ENCODE measurements at regions not wholly inside any gene's neighbourhood (a gene's known extent, or its start where the extent isn't known, plus 50 kb on each side); places are given as distances from the start of the nearest gene placed in this dataset.

DNA sequence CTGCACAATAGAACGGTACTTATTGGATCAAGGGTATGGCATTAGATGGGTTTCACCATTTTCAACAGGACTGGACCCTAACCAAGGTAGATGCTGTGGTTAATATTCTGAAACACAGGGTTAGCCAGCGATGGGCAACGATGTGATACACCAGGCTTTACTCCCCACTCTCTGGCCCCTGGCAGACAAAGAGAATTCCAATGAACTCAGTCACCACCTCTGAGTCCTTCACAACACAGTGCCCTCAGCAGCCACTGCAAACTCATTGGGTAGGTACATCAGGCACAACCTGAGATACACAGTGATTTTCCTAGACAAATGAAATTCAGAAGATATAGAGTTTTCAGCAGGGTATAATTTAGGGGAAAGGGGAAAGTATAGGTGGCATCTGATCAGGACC is 634.5 kb downstream of the ZEB2 start:
- no peak for TF ChIP-seq POLR2A (IDR thresholded peaks at IDR 0.05)
- TF ChIP-seq, protein P1, sequence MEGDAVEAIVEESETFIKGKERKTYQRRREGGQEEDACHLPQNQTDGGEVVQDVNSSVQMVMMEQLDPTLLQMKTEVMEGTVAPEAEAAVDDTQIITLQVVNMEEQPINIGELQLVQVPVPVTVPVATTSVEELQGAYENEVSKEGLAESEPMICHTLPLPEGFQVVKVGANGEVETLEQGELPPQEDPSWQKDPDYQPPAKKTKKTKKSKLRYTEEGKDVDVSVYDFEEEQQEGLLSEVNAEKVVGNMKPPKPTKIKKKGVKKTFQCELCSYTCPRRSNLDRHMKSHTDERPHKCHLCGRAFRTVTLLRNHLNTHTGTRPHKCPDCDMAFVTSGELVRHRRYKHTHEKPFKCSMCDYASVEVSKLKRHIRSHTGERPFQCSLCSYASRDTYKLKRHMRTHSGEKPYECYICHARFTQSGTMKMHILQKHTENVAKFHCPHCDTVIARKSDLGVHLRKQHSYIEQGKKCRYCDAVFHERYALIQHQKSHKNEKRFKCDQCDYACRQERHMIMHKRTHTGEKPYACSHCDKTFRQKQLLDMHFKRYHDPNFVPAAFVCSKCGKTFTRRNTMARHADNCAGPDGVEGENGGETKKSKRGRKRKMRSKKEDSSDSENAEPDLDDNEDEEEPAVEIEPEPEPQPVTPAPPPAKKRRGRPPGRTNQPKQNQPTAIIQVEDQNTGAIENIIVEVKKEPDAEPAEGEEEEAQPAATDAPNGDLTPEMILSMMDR (IDR thresholded peaks at IDR 0.05) = no peak

All from uterus (tissue), 2 donors.